A673 (cell line): ENCODE measurements at regions not wholly inside any gene's neighbourhood (a gene's known extent, or its start where the extent isn't known, plus 50 kb on each side); places are given as distances from the start of the nearest gene placed in this dataset.
A peak's percentile ranks its signal among the peaks of the same experiment; 100 is the strongest.

ENCODE experiments used
- BruUV-seq: library from RNA; stranded (reverse); fragments of 400-500 nt; replicated peaks from 2 replicates; lab custom pipeline; 2021; lab: Mats Ljungman, UMichigan
- CTCF ChIA-PET: fragments of 300-600 bp; sonication (Branson Sonifier 250); formaldehyde crosslinking; loops from one replicate; lab custom pipeline; 2022; ENCODE audit warnings: antibody characterized with exemption; lab: Charles Lee
- POLR2A ChIA-PET: fragments of 300-600 bp; sonication (Branson Sonifier 250); formaldehyde crosslinking; loops from one replicate; lab custom pipeline; 2022; ENCODE audit warnings: antibody characterized with exemption; ENCODE audit not compliant: low non-redundant PET; lab: Charles Lee
- DNase-seq: peaks from one replicate; pipeline ENCODE4 v3.0.0-alpha.2; 2015; ENCODE audit warnings: low spot score
- H3K27ac ChIP-seq: fragments of 200-600 bp; sonication (generic); 2 replicates; pipeline ENCODE4 v1.5.1; 2016; ENCODE audit warnings: mixed run types, low read depth, mild to moderate bottlenecking, mixed read lengths, antibody characterized with exemption, low read length; ENCODE audit not compliant: poor library complexity, severe bottlenecking
- H3K27me3 ChIP-seq: fragments of 200-600 bp; sonication (generic); replicated peaks from 2 replicates; pipeline ENCODE4 v1.6.1; 2017; ENCODE audit warnings: mixed run types, low read depth, mild to moderate bottlenecking, mixed read lengths, antibody characterized with exemption, low read length; ENCODE audit not compliant: insufficient read depth, poor library complexity
- H3K36me3 ChIP-seq: fragments of 200-600 bp; sonication (generic); 2 replicates; pipeline ENCODE4 v1.6.1; 2016; ENCODE audit warnings: mixed run types, mild to moderate bottlenecking, mixed read lengths, antibody characterized with exemption, low read length; ENCODE audit not compliant: insufficient read depth, poor library complexity, severe bottlenecking
- H3K4me1 ChIP-seq: fragments of 200-600 bp; sonication (generic); 2 replicates; pipeline ENCODE4 v1.6.1; 2017; ENCODE audit warnings: mixed run types, mild to moderate bottlenecking, mixed read lengths, antibody characterized with exemption, low read length; ENCODE audit not compliant: insufficient read depth, poor library complexity, severe bottlenecking
- H3K4me3 ChIP-seq: fragments of 200-600 bp; sonication (generic); 2 replicates; pipeline ENCODE4 v1.5.1; 2016; ENCODE audit warnings: low read depth, mixed run types, mild to moderate bottlenecking, mixed read lengths, low read length; ENCODE audit not compliant: poor library complexity, severe bottlenecking
- H3K9me3 ChIP-seq: fragments of 200-600 bp; sonication (generic); 2 replicates; pipeline ENCODE4 v1.6.1; 2016; ENCODE audit warnings: mixed run types, low read depth, mild to moderate bottlenecking, mixed read lengths, antibody characterized with exemption, low read length; ENCODE audit not compliant: poor library complexity, severe bottlenecking
- EZH2 ChIP-seq: fragments of 200-600 bp; sonication (generic); IDR thresholded peaks from 2 replicates; pipeline ENCODE4 v1.6.1; 2017; ENCODE audit warnings: borderline replicate concordance, low read depth, mild to moderate bottlenecking, mixed read lengths, antibody characterized with exemption, low read length; ENCODE audit not compliant: poor library complexity, severe bottlenecking
- intact Hi-C: fragments of 100-400 bp; cut with micrococcal nuclease; formaldehyde crosslinking; loops from one replicate; pipeline ENCODE4 v1.10.0; 2022; ENCODE audit not compliant: unreplicated experiment
- TF ChIP-seq, protein P1 (sequence below): fragments of 300-800, 200-600 bp; sonication (generic); conservative IDR thresholded peaks from 2 replicates; pipeline ENCODE4 v1.5.1; 2017; ENCODE audit warnings: low read depth, mild to moderate bottlenecking, antibody characterized with exemption, low read length, moderate library complexity, mixed read lengths

DNA sequence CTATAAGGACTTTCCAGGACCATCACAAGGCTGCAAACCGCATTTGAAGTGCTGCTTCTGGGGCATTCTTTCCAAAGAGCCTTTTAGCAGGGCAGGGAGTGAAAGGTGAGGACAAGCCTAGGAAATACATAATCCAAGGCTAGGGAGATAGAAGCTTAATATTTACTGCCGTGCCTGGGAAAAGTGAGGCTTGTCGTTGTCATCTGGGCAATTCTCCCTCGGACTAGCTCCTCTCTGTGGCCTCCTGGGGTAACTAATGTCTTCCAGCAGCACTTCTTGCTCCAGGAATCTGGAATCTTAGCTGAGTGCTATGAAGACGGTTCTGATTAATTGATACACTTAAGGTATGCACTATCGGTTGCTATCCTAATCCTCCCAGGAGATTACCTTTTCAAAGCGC is 69.3 kb upstream of the ATL2 start:
- no peak overlapping the region for H3K4me3 ChIP-seq
- no peaks in the 10 kb centered on the region for H3K27me3 ChIP-seq
- no peak overlapping the region for H3K27ac ChIP-seq

DNA sequence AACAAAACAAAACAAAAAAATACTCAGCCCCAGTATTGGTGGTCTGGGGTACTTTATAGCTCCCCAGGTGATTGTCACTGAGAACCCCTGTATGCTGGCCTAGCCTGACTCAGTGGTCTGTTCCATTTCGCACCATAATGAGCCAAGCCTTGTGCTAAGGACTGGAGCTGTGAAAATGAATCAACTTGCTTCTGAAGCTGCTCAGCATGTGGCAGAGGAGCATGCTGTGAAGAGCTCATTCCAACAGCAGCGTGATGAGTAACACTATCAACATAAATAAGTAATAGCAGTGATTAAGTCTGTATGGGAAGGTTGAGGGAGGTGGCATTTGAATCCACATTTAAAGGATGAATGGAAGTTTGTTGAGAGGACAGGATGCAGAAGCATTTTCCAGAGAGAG is 67.2 kb upstream of the ATL2 start:
- ChIA-PET CTCF (interaction anchor here (1.3 kb wide), 1 partner anchor 22 kb away, joined by 4 read pairs; no protein-coding TSS in a partner anchor), POLR2A (interaction anchor here (0.5 to 0.6 kb wide), 4 partner anchors 12 to 294 kb away, joined by 3 to 6 read pairs (median 3); no protein-coding TSS in a partner anchor)
- Histone ChIP-seq H3K36me3 (no peaks in the 10 kb centered on the region), H3K9me3 (no peaks in the 10 kb centered on the region), H3K27me3 (no peaks in the 10 kb centered on the region), H3K27ac (no peak overlapping the region), H3K4me1 (peaks cover 30% of the 10 kb centered on the region), H3K4me3 (no peak overlapping the region)
- DNase-seq = peak; percentile 90
- BruUV-seq = no TSS peak
- intact Hi-C loops = no loop called here
- TF ChIP-seq, protein P1, sequence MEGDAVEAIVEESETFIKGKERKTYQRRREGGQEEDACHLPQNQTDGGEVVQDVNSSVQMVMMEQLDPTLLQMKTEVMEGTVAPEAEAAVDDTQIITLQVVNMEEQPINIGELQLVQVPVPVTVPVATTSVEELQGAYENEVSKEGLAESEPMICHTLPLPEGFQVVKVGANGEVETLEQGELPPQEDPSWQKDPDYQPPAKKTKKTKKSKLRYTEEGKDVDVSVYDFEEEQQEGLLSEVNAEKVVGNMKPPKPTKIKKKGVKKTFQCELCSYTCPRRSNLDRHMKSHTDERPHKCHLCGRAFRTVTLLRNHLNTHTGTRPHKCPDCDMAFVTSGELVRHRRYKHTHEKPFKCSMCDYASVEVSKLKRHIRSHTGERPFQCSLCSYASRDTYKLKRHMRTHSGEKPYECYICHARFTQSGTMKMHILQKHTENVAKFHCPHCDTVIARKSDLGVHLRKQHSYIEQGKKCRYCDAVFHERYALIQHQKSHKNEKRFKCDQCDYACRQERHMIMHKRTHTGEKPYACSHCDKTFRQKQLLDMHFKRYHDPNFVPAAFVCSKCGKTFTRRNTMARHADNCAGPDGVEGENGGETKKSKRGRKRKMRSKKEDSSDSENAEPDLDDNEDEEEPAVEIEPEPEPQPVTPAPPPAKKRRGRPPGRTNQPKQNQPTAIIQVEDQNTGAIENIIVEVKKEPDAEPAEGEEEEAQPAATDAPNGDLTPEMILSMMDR = no peak
- TF ChIP-seq EZH2 = no peak

More for the DNA sequence above, 69.3 kb upstream of the ATL2 start:
- POLR2A ChIA-PET = no interaction called here
- CTCF ChIA-PET = no interaction called here
- TF ChIP-seq EZH2 = no peak
- TF ChIP-seq, protein P1 = no peak
- Histone ChIP-seq H3K36me3 (no peaks in the 10 kb centered on the region), H3K4me1 (peaks cover 25% of the 10 kb centered on the region), H3K9me3 (no peaks in the 10 kb centered on the region)
- intact Hi-C loops = no loop called here
- no TSS peak for BruUV-seq
- no peak for DNase-seq

DNA sequence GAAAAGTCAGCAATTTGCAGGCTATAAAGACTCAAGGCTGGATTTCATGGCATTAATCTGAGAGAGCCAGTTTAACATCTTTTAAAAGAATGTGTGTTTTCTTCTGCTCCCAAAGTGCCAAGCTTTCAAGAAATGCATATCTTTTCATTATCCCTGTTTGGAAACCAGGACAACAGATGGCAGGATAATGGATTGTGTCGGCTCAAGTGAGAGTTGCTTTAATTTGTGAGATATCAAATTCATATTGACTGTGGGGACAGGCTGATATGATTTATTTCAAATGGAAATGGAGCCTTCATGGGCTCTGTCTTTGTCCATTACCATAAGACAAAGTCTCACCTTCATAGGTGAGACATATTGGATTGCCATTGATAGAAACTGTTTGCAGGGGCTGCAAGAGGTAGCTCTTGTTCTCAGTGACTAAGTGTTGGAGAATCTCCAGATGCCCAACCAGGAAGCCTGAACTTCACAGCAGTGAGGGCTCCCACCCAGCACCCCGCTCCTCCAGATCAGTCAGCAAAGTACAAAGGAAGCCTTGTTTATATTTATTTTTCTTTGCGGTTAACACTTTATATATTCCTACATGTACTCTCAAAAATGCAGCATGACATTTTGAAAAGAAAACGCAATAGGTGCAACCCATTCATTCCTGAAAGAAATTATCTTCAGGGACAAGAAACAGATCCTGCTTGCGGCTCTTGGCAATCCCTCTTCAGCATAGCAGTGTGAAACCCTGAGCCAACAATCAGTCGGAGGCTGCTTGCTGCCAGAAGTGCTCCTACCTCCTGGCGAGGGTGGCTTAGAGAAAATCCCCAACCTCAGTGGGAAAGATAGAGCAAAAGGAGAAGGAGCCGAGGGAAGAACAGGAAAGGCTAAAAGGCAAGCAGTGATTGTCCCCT is 65.8 kb upstream of the ATL2 start:
- no TSS peak for BruUV-seq
- CTCF ChIA-PET = no interaction called here
- intact Hi-C loops = no loop called here
- H3K9me3 ChIP-seq = no peaks in the 10 kb centered on the region
- peak; percentile 65 for DNase-seq
- H3K27me3 ChIP-seq = no peaks in the 10 kb centered on the region
- no peak for TF ChIP-seq EZH2
- TF ChIP-seq, protein P1 = no peak
- no peak overlapping the region for H3K27ac ChIP-seq
- H3K36me3 ChIP-seq = no peaks in the 10 kb centered on the region
- peaks cover 30% of the 10 kb centered on the region for H3K4me1 ChIP-seq
- POLR2A ChIA-PET = interaction anchor here (0.7 kb wide), 1 partner anchor 99 kb away, joined by 5 read pairs; no protein-coding TSS in a partner anchor
- H3K4me3 ChIP-seq = no peak overlapping the region
